GM12878 (cell line): ENCODE measurements at regions not wholly inside any gene's neighbourhood (a gene's known extent, or its start where the extent isn't known, plus 50 kb on each side); places are given as distances from the start of the nearest gene placed in this dataset.

ENCODE experiments used
- ATAC-seq: fragments of 200-7000 bp; cut with Tn5 transposase; 3 replicates; pipeline ENCODE4 v1.9.1; 2020; ENCODE audit warnings: mild to moderate bottlenecking, moderate library complexity
- BruUV-seq: library from RNA; stranded (reverse); fragments of 400-500 nt; replicated peaks from 2 replicates; lab custom pipeline; 2021; lab: Mats Ljungman, UMichigan
- CTCF ChIA-PET: fragments of 300-600 bp; sonication (Branson Sonifier 250); formaldehyde crosslinking; extraction: SDS; loops from one replicate; lab custom pipeline; 2021; ENCODE audit warnings: inconsistent platforms; lab: Yijun Ruan, JAX
- POLR2A ChIA-PET: fragments of 350-600 bp; formaldehyde crosslinking; extraction: SDS; loops from one replicate; lab custom pipeline; 2021; ENCODE audit warnings: inconsistent platforms; lab: Charles Lee
- RAD21 ChIA-PET: fragments of 300-600 bp; sonication (Branson Sonifier 250); formaldehyde crosslinking; loops from one replicate; lab custom pipeline; 2023; ENCODE audit warnings: antibody characterized with exemption; ENCODE audit not compliant: unreplicated experiment; lab: Charles Lee
- SMC1A ChIA-PET: fragments of 300-600 bp; sonication (Branson Sonifier 250); formaldehyde crosslinking; loops from one replicate; lab custom pipeline; 2023; ENCODE audit not compliant: unreplicated experiment, uncharacterized antibody; lab: Charles Lee
- DNase-seq: peaks from one replicate; pipeline ENCODE4 v3.0.0-alpha.2; 2011; ENCODE audit warnings: low read depth, low spot score
- FAIRE-seq: peaks from 3 replicates; lab custom pipeline; 2011; peaks lifted over from hg19 to GRCh38; lab: Jason Lieb, UNC
- H2AFZ ChIP-seq: 2 replicates; pipeline ENCODE4 v1.6.0; 2011; ENCODE audit warnings: low read depth, low read length, control low read depth; ENCODE audit not compliant: control insufficient read depth
- H3K27ac ChIP-seq: 2 replicates; pipeline ENCODE4 v1.5.1; 2011; ENCODE audit warnings: control low read depth; ENCODE audit not compliant: control insufficient read depth, insufficient read depth
- H3K27me3 ChIP-seq, 2 experiments: replicated peaks in 1 of 2; 2 replicates each; pipeline versions ENCODE4 v1.6.0 to v1.6.1; 2011; ENCODE audit warnings: low read length in 1 of 2; ENCODE audit not compliant: control insufficient read depth in 2 of 2, insufficient read depth in 2 of 2
- H3K36me3 ChIP-seq, 2 experiments: 2 replicates each; pipeline ENCODE4 v1.5.1; 2011; ENCODE audit warnings: low read length in 1 of 2; ENCODE audit not compliant: control insufficient read depth in 2 of 2, insufficient read depth in 2 of 2
- H3K4me1 ChIP-seq: 2 replicates; pipeline ENCODE4 v1.6.1; 2011; ENCODE audit warnings: mild to moderate bottlenecking, low read length, moderate library complexity, mixed read lengths; ENCODE audit not compliant: control insufficient read depth, insufficient read depth
- H3K4me2 ChIP-seq: 2 replicates; pipeline ENCODE4 v1.6.0; 2011; ENCODE audit warnings: control low read depth; ENCODE audit not compliant: control insufficient read depth, insufficient read depth
- H3K4me3 ChIP-seq: fragments of 200-600 bp; sonication (generic); 2 replicates; pipeline ENCODE4 v1.5.1; 2016
- H3K79me2 ChIP-seq: 2 replicates; pipeline ENCODE4 v1.6.0; 2011; ENCODE audit warnings: low read length; ENCODE audit not compliant: control insufficient read depth, insufficient read depth
- H3K9ac ChIP-seq: 2 replicates; pipeline ENCODE4 v1.8.0; 2011; ENCODE audit warnings: low read length, control low read depth, mixed read lengths; ENCODE audit not compliant: control insufficient read depth, insufficient read depth
- H3K9me3 ChIP-seq: replicated peaks from 3 replicates; pipeline ENCODE4 v1.5.1; 2011; ENCODE audit warnings: mild to moderate bottlenecking, low read length; ENCODE audit not compliant: control insufficient read depth, insufficient read depth
- H4K20me1 ChIP-seq: 2 replicates; pipeline ENCODE4 v1.6.0; 2011; ENCODE audit not compliant: control insufficient read depth, insufficient read depth
- BACH1 ChIP-seq: fragments of 450-650 bp; IDR thresholded peaks from 2 replicates; pipeline ENCODE4 v1.6.1; 2017; ENCODE audit warnings: mild to moderate bottlenecking, borderline replicate concordance
- CHD4 ChIP-seq: fragments of 200-600 bp; sonication (generic); IDR thresholded peaks from 2 replicates; pipeline ENCODE4 v1.6.1; 2016; ENCODE audit warnings: mild to moderate bottlenecking
- MTA2 ChIP-seq: fragments of 450-650 bp; IDR thresholded peaks from 2 replicates; pipeline ENCODE4 v1.6.1; 2016; ENCODE audit warnings: low read depth, mild to moderate bottlenecking, moderate library complexity
- NFXL1 ChIP-seq: fragments of 450-650 bp; IDR thresholded peaks from 2 replicates; pipeline ENCODE4 v1.6.1; 2017; ENCODE audit warnings: antibody characterized with exemption, mild to moderate bottlenecking, borderline replicate concordance
- NFYB ChIP-seq: IDR thresholded peaks from 2 replicates; pipeline ENCODE4 v1.6.1; 2011; ENCODE audit warnings: low read depth, mild to moderate bottlenecking, low read length, improper control_type of control experiment, moderate library complexity; ENCODE audit not compliant: insufficient read depth
- PML ChIP-seq: IDR thresholded peaks from 2 replicates; pipeline ENCODE4 v1.6.1; 2012; ENCODE audit warnings: low read length, inconsistent platforms
- RAD21 ChIP-seq: IDR thresholded peaks from 2 replicates; pipeline ENCODE4 v1.6.1; 2011; ENCODE audit warnings: mild to moderate bottlenecking, low read depth, low read length, moderate library complexity; ENCODE audit not compliant: insufficient read depth
- SIN3A ChIP-seq: IDR thresholded peaks from 2 replicates; pipeline ENCODE4 v1.6.1; 2012; ENCODE audit warnings: low read depth, low read length, improper control_type of control experiment
- SIX5 ChIP-seq: IDR thresholded peaks from 2 replicates; pipeline ENCODE4 v1.6.1; 2011; ENCODE audit warnings: mild to moderate bottlenecking, low read depth, low read length, moderate library complexity; ENCODE audit not compliant: severe bottlenecking
- SP1 ChIP-seq: IDR thresholded peaks from one replicate; pipeline ENCODE4 v1.6.1; 2011; ENCODE audit warnings: low read depth, low read length
- SREBF2 ChIP-seq: IDR thresholded peaks from 2 replicates; pipeline ENCODE4 v1.6.1; 2012; ENCODE audit warnings: mild to moderate bottlenecking, low read length
- STAT3 ChIP-seq: IDR thresholded peaks from 2 replicates; pipeline ENCODE4 v1.6.1; 2011; ENCODE audit warnings: low read depth, low read length, improper control_type of control experiment
- USF1 ChIP-seq: IDR thresholded peaks from 2 replicates; pipeline ENCODE4 v1.6.1; 2011; ENCODE audit warnings: borderline replicate concordance, low read depth, mild to moderate bottlenecking, moderate library complexity, mixed read lengths, low read length; ENCODE audit not compliant: insufficient read depth; ENCODE audit errors: extremely low read length
- YY1 ChIP-seq: IDR thresholded peaks from 2 replicates; pipeline ENCODE4 v1.6.1; 2011; ENCODE audit warnings: low read depth, mild to moderate bottlenecking, low read length
- ZNF622 ChIP-seq: fragments of 450-650 bp; IDR thresholded peaks from 2 replicates; pipeline ENCODE4 v1.6.1; 2017; ENCODE audit warnings: mild to moderate bottlenecking, inconsistent platforms
- WGBS: methylation state at CpG from one replicate; pipeline ENCODE4 v1.1.6; 2016; ENCODE audit warnings: low lambda C conversion rate; ENCODE audit not compliant: insufficient replicate concordance, insufficient coverage; ENCODE audit errors: missing lambda C conversion rate; 5-methylcytosine and 5-hydroxymethylcytosine counted together
- in situ Hi-C: fragments of 300-500 bp; cut with MboI; formaldehyde crosslinking; loops from 9 replicates; pipeline ENCODE4 v1.14.3; 2018; ENCODE audit warnings: mixed read lengths
- intact Hi-C: fragments of 100-400 bp; cut with micrococcal nuclease; formaldehyde crosslinking; loops from one replicate; pipeline ENCODE4 v1.14.2; 2022; ENCODE audit not compliant: unreplicated experiment
- TF ChIP-seq, protein P1 (sequence below): fragments of 450-650 bp; IDR thresholded peaks from 2 replicates; pipeline ENCODE4 v1.6.1; 2017; ENCODE audit warnings: low read depth, mild to moderate bottlenecking, moderate library complexity

GRCh38 chr13:73466561-73466960 is 407.8 kb downstream of the KLF5 start:
- FAIRE-seq (no peak), ATAC-seq (no peak), DNase-seq (no peak)
- Histone ChIP-seq H3K9me3 (no peaks in the 10 kb centered on the region), H2AFZ (no peak overlapping the region), H3K27me3 (no peaks in the 10 kb centered on the region), H3K4me3 (no peak overlapping the region), H3K4me1 (no peaks in the 10 kb centered on the region), H3K79me2 (no peaks in the 10 kb centered on the region), H3K27ac (no peak overlapping the region), H3K9ac (no peak overlapping the region), H3K4me2 (no peak overlapping the region), H3K36me3 (no peaks in the 10 kb centered on the region), H4K20me1 (no peaks in the 10 kb centered on the region)
- ChIA-PET RAD21 (no interaction called here), POLR2A (no interaction called here), CTCF (no interaction called here), SMC1A (no interaction called here)
- intact Hi-C loops: no loop called here
- WGBS: 20% methylated on average over 4 of the region's 4 CpGs
- BruUV-seq: no TSS peak
- in situ Hi-C loops: no loop called here
- TF ChIP-seq MTA2 (no peak), USF1 (no peak), SIN3A (no peak), BACH1 (no peak), SIX5 (no peak), RAD21 (no peak), CHD4 (no peak), ZNF622 (no peak), SP1 (no peak), YY1 (no peak), PML (no peak), SREBF2 (no peak), NFYB (no peak), STAT3 (no peak), NFXL1 (no peak)
- TF ChIP-seq, protein P1, sequence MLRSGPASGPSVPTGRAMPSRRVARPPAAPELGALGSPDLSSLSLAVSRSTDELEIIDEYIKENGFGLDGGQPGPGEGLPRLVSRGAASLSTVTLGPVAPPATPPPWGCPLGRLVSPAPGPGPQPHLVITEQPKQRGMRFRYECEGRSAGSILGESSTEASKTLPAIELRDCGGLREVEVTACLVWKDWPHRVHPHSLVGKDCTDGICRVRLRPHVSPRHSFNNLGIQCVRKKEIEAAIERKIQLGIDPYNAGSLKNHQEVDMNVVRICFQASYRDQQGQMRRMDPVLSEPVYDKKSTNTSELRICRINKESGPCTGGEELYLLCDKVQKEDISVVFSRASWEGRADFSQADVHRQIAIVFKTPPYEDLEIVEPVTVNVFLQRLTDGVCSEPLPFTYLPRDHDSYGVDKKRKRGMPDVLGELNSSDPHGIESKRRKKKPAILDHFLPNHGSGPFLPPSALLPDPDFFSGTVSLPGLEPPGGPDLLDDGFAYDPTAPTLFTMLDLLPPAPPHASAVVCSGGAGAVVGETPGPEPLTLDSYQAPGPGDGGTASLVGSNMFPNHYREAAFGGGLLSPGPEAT: no peak
